ENCODE measurements at regions not wholly inside any gene's neighbourhood (a gene's known extent, or its start where the extent isn't known, plus 50 kb on each side); places are given as distances from the start of the nearest gene placed in this dataset.

DNA sequence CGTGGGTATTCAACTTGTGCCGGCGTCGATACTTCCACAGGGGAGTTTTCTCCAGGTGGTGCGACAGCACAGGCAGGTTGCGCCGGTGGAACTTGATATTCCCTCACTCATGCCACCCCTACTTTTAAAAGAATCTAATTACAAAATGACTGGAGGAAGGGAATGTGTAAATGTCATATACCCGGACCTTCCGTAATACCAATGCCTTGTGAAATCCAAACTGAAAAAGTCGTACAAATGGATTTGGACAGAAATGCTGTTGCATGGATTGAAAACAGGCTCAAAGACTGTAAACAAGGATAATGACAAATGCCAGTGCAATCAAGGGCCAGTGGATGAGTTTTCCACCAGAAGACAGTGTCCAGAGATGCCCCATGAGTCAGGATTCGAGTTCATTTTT is 235.3 kb upstream of the USP25 start:
- no peak for DNase-seq

DNA sequence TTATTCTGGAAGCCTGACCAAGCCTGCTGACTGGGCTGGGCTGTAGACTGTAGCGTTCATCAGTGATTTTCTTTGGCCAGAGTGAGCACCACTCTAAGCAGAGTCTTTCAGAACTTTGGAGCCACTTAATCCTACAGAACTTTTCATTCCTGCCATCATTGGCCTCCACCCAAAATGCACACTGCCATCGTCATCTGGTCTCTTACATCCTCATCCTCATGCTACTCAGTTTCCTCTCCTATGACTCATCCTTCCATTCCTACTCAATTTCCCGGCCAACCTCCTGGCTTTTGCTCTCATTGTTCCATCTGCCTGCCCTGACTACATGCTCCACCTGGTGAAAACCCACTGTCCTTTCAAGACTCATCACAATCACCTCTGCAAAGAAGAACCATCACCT is 233.8 kb upstream of the USP25 start:
- no peak for DNase-seq

- DNase-seq = no peak
These were observed 232.9 kb upstream of the USP25 start for GRCh38 chr21:15496911-15497310.

DNA sequence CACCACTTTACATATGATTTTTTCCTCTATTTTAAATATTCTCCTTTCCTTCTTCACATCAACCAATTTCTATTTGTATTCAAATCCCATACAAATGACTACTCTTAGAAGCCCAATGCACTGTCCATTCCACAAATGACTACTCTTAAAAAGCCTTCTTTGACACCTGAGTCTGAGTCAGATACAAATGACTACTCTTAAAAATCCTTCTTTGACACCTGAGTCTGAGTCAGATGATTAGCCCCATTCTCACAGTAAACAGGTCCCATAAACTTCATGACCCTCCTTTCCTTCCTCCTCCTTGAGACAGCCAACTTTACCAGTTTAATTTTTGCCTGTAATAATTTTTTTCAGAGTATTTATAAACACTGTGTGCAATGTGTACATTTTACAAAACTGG is 231.3 kb upstream of the USP25 start:
- no peak for DNase-seq

DNA sequence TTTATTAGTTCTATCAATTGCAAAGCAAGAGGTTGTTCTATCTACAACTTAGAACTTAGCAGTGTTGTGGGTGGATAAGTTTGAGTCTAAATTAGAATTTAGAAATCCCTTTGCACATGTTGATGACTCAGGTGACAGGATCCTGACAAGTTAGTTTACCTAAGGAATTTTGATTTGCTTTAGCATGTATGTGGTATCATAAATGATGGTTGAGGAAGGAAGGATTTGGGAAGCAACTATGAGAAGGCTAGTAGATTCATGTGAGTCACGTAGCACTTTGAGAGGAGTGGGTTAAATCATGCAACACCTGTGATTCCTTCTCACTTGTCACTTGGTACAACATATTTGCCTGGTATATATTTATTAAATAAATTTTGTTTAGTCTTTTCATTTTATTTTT is 223.7 kb upstream of the USP25 start:
- no peak for DNase-seq

DNA sequence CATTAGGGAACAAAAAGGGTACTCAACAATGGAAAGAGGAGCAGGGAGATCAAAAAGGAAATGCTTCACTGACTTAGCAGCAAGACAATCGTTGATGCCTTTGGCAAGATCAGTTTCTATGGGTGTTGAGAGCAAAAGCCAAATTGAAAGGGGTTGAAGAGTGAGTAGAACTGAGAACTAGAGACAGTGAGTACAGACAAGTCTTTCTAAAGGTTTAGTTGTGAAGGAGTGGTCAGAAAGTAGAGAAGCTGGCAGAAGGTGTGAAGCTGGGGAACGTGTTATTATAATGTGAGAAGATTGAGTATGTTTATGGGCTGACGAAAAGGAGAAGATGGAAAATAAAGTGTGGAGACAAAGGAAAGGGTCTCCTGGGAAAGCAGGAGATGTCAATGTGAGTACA is 221.2 kb upstream of the USP25 start:
- DNase-seq = no peak

DNA sequence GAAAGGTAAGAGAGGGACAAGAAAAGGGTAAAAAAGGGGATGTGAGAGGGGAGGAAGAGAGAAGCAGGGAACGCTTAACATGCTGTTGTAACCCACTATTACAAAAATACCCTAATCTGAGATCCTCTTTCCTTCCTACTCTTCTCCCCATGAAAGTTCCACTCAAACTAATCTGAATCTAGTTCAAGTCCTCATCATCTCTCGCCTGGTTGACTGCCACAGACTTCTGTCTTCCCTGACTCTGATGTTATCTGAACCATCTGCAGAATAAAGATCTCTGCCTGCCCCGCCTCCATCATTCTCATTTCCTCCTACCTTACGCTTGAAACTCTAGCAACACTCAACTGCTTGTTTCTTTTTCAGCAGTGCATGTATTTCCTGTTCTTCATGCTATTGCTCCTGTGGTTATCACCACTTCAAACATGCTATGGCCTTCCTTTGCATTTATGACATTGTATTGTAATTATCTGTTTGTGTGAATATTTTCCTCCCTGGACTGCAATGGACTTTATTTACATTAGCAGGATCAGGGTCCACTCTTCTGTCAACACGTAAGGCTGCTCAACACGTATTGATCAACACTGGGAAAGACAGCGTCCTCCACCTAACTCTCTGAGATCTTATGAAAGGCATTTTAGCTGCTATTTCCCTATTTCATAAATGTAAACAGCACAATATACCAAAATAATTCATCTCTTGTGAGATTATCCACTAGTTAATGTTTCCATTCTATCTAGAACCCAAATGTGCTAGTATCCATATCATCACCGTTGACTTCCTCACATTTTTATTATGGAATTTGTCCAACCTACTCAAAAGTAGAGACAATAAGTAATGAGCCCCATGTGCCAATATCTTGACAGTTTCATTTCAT is 215.5 kb upstream of the USP25 start:
- DNase-seq = no peak

DNA sequence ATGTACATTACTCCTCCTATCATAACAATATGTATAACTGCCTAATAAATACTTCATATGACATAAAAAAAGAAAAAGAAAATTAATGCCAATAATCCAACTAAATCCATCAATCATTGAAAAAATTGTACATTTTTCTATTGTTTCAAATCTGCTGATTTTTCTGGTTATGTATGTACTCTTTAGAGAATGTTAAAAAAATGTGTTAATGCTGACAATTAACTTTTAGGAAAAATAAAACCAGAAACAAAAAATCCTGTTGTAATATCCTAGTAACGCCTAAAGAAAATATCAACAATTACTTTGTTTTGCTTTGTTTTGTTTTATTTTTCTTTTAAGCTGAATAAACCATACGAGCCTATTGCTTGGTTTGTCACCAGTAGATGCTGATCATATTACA is 213.9 kb upstream of the USP25 start:
- no peak for DNase-seq

DNA sequence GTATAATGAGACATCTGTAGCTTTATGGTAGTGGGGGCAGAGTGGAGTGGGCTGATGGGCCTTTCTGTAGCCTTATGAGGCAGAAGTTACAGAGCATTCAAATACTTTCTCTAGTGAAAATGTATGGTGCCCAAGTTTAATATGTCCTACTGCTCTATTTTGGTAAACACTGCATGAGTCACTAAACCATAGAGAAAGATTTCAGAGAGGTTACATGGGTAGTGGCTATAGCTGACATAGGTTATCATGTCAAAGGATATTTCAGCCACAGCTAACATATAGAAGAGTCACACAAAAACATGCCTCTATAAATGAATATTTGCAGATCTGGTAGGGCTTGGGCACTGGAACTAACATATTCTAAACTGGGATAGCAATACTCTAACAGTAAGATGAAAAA is 212.4 kb upstream of the USP25 start:
- no peak for DNase-seq

GRCh38 chr21:15520811-15521643 is 208.8 kb upstream of the USP25 start:
- DNase-seq = no peak

DNA sequence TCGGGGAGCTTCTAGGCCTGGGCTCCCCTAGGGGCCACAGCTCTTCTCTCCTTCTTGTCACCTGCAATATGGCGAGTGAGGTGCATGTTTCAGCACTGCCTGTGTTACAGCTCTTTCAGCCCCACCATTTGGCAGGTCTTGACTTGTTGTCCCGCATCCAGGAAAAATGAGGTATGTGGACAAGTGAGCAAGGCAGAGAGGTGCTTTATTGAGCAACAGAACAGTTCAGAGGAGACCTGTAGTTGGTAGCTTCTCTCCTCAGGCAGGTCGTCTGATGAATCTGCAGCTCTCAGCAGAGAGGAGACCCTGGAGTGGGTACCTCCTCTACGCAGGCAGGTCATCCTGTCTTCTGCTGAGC is 208.2 kb upstream of the USP25 start:
- no peak for DNase-seq

GRCh38 chr21:15522148-15522547 is 207.6 kb upstream of the USP25 start:
- no peak for DNase-seq

DNA sequence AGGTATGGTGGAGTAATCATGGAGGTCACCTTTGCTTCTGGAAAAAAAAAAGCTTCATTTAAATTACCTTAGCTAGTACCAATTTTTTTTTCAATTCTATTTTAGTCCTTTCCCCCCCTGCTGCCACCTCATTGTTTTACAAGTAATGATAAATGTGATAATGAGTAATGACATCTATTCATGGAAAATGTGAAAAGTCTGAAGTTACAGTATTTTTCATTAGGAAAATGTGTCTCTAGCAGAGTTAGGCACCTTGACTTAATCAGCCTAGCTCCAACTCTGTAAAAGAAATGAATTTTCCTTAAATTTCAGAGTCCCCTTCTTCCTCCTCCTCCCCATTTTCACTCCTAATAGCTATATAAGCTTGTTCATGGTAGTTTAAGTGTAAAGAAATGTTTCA is 204.9 kb upstream of the USP25 start:
- DNase-seq = no peak

DNA sequence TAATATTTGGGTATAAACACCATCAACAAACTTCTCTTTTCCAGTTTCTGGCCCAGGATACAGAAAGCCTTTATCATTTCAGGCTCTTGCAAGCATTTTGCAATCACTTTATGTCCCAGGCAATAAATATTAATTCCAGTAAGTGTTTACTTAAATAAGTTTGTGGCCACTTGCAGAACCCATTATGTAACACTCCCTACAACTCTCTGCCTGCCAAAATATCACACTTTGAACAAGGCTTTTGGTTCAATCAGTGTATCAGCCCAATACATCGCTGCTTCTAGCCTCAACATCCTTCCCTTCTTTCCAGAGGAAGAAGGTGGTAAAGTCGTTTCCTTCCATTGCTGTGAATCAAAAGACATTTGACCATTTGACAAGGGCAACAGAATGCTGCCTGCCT is 203.0 kb upstream of the USP25 start:
- no peak for DNase-seq

GRCh38 chr21:15528346-15528745 is 201.4 kb upstream of the USP25 start:
- DNase-seq = no peak

DNA sequence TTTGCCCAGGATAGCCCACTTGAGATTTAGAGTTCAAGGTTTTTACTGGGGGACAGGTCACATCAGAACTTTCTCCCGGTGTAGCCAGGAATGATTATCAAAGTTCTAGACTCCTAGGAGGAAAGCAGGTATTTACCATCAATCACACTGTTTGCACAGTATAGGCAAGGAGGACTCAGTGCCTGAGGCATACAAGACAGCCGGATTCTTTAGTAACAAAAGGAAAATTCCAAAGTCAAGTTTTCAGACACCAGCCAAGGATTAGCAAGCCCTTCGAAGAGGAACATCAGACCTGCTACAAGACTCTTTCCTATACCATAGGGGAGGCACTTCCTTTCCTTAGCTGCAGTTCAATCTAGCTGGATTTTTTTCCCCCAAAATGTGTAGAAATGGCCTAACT is 197.8 kb upstream of the USP25 start:
- DNase-seq = no peak

DNA sequence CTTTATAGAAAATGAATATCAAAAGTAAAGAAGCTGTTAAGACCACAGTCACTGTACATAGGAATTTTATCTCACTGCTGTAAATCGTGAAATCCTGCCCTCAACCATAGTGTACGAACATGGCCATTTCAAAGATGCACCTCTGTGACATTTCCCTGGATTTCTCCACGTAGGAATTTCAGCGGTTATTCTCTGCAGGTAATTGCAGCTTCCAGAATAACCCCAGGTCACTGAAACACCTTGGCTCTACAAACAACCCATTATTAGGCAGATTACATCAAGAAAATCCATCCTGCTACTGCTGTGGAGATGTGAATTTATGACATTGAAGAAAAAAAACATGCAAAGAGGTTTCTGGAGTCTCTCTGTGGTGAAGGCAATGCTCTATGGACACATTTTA is 196.2 kb upstream of the USP25 start:
- DNase-seq = no peak

GRCh38 chr21:15534450-15534886 is 195.3 kb upstream of the USP25 start:
- no peak for DNase-seq

GRCh38 chr21:15539376-15539775 is 190.4 kb upstream of the USP25 start:
- DNase-seq = no peak

GRCh38 chr21:15543473-15543872 is 186.3 kb upstream of the USP25 start:
- no peak for DNase-seq

DNA sequence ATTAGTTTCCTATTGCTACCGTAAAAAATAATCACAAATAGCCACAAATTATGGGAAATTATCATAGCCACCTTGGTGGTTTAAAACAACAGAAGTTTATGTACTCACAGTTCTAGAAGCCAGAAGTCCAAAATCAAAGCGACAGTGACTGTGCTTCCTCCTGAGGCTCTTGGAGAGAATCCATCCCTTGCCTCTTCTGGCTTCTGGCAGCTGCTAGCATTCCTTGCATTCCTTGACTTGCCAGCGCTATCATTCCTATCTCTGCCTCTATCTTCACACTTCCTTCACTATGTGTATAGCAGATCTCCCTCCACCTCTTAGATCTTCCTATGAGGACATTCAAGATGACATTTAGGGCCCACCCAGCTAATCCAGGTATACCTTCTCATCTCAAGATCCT is 180.1 kb upstream of the USP25 start:
- no peak for DNase-seq

DNA sequence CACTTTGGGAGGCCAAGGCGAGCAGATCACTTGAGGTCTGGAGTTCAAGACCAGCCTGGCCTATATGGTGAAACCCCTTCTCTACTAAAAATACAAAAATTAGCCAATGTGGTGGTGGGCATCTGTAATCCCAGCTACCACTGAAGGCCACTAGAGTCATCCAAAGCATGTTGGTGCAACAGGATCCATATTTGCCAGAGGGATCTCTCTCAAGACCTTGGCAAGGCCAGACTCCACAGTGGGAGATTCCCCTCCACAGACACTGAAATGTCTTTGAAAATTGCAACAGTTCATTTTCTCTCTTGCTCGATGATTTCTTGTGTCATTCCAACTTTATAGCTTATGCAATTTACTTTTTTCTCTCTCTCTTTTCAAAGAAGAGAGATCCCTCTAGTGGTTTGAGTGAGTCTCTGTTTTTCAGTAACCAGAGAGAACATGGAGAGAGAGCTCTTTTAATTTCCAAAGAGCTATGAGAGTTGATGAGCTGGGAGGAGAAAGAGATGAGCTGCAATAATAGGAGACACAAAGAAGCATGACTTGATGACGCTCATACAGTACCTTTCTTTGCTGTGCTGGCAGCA is 176.8 kb upstream of the USP25 start:
- DNase-seq = no peak

- DNase-seq = peak; percentile 15
These were observed 171.9 kb upstream of the USP25 start for GRCh38 chr21:15557925-15558324.

GRCh38 chr21:15558884-15559283 is 170.9 kb upstream of the USP25 start:
- no peak for DNase-seq
